ENCODE measurements at regions not wholly inside any gene's neighbourhood (a gene's known extent, or its start where the extent isn't known, plus 50 kb on each side); places are given as distances from the start of the nearest gene placed in this dataset.

DNA sequence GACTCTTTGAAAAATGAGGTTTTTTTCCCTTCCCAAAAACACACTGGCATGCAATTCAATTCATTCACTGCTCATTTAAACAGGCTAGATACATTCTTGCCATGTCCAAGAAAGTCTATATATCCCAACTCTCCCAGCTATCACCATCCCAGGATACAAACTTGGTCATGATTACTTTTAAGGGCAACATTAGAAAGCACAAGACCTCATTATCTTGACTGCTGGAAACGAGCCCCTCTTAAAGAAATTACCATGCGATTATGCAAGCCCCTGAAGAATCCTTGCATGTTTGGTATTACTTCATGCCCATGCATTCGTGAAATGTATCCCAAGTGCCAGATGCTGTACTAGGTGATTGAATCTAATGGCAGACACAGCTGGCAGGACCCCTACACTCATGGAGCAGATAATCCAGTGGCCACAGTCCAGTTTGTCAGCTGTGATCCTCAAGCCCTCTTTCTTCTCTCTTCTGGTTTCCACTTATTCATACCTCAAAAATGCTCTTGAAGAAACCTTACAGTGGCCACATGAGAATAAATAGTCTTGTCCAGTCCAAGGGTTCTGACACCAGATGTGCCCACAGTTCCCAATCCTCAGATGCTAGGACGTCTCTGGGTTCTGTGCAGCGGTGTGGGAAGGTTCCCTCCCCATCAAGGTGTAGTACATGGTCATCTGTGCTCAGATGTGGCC, 103.7 kb upstream of the HABP2 start:
- no peak for DNase-seq
- CTCF ChIA-PET: no interaction called here
- Histone ChIP-seq H2AFZ (ENCODE audit: low read depth) (no peak overlapping the region), H3K4me1 (ENCODE audit: control insufficient read depth in 1 of 2, insufficient read depth in 2 of 2, low read depth in 1 of 2, low read length in 1 of 2) (peaks cover 0 to under 1% of the 10 kb centered on the region in 2 experiments; a peak in 1 of 4 replicates), H3K9me2 (no peaks in the 10 kb centered on the region), H3K36me3 (replicated peaks in 1 of 2; ENCODE audit: control insufficient read depth in 1 of 2, insufficient read depth in 2 of 2, low read length in 1 of 2) (no peaks in the 10 kb centered on the region), H3K4me2 (no peak overlapping the region), H3K4me3 (ENCODE audit: low read depth in 2 of 2, low read length in 1 of 2) (no peak overlapping the region), H3K9ac (no peak overlapping the region), H3F3A (replicated peaks; ENCODE audit: insufficient read depth) (no peaks in the 10 kb centered on the region), H3K27me3 (ENCODE audit: insufficient read depth) (no peaks in the 10 kb centered on the region; the same call in 1 of the 2 replicates), H4K20me1 (ENCODE audit: insufficient read depth) (no peaks in the 10 kb centered on the region), H3K79me2 (ENCODE audit: insufficient read depth) (no peaks in the 10 kb centered on the region), H3K9me3 (no peaks in the 10 kb centered on the region), H3K27ac (ENCODE audit: low read depth in 2 of 2, low read length in 1 of 2) (no peak overlapping the region)
- WGBS (ENCODE audit: low lambda C conversion rate): 28% methylated on average over 4 of the region's 5 CpGs
- POLR2A ChIA-PET: no interaction called here
- TF ChIP-seq MXI1 (IDR thresholded peaks at IDR 0.05; ENCODE audit: low read depth, low read length) (no peak), ZBTB33 (IDR thresholded peaks at IDR 0.05; ENCODE audit: borderline replicate concordance, low read depth) (no peak), USF2 (IDR thresholded peaks at IDR 0.05; ENCODE audit: borderline replicate concordance, low read depth, low read length) (no peak), RCOR1 (IDR thresholded peaks at IDR 0.05; ENCODE audit: low read length) (no peak), NFIC (IDR thresholded peaks at IDR 0.05; ENCODE audit: borderline replicate concordance) (no peak)

- Histone ChIP-seq H4K20me1 (ENCODE audit: insufficient read depth) (no peaks in the 10 kb centered on the region), H3K4me2 (no peak overlapping the region), H3F3A (replicated peaks; ENCODE audit: insufficient read depth) (no peaks in the 10 kb centered on the region), H3K36me3 (replicated peaks in 1 of 2; ENCODE audit: control insufficient read depth in 1 of 2, insufficient read depth in 2 of 2, low read length in 1 of 2) (no peaks in the 10 kb centered on the region), H3K27me3 (ENCODE audit: insufficient read depth) (no peaks in the 10 kb centered on the region; the same call in 1 of the 2 replicates), H3K79me2 (ENCODE audit: insufficient read depth) (no peaks in the 10 kb centered on the region), H3K9me3 (no peaks in the 10 kb centered on the region), H2AFZ (ENCODE audit: low read depth) (no peak overlapping the region), H3K27ac (ENCODE audit: low read depth in 2 of 2, low read length in 1 of 2) (no peak overlapping the region), H3K9me2 (no peaks in the 10 kb centered on the region), H3K4me1 (ENCODE audit: control insufficient read depth in 1 of 2, insufficient read depth in 2 of 2, low read depth in 1 of 2, low read length in 1 of 2) (peaks cover 0 to 6% of the 10 kb centered on the region in 2 experiments; a peak in 1 of 4 replicates), H3K9ac (no peak overlapping the region), H3K4me3 (ENCODE audit: low read depth in 2 of 2, low read length in 1 of 2) (no peak overlapping the region)
- POLR2A ChIA-PET: no interaction called here
- no peak for TF ChIP-seq SIN3A (IDR thresholded peaks at IDR 0.05; ENCODE audit: borderline replicate concordance, low read depth, low read length)
- TF ChIP-seq, protein P1, sequence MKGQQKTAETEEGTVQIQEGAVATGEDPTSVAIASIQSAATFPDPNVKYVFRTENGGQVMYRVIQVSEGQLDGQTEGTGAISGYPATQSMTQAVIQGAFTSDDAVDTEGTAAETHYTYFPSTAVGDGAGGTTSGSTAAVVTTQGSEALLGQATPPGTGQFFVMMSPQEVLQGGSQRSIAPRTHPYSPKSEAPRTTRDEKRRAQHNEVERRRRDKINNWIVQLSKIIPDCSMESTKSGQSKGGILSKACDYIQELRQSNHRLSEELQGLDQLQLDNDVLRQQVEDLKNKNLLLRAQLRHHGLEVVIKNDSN (IDR thresholded peaks at IDR 0.05; ENCODE audit: borderline replicate concordance, low read depth): no peak
- TF ChIP-seq FOSL2 (IDR thresholded peaks at IDR 0.05; ENCODE audit: borderline replicate concordance, low read depth): no peak
- no peak for TF ChIP-seq FOXM1 (IDR thresholded peaks at IDR 0.05; ENCODE audit: low read depth)
- no peak for TF ChIP-seq SMC3 (IDR thresholded peaks at IDR 0.05; ENCODE audit: low read depth, low read length)
- TF ChIP-seq RFX5 (IDR thresholded peaks at IDR 0.05; ENCODE audit: low read length): no peak
- no peak for TF ChIP-seq TAF1 (IDR thresholded peaks at IDR 0.05; ENCODE audit: borderline replicate concordance, low read depth, low read length)
- DNase-seq: no peak
- 43% methylated on average over 9 of the region's 9 CpGs for WGBS (ENCODE audit: low lambda C conversion rate)
- CTCF ChIA-PET: no interaction called here
Measured at GRCh38 chr10:113450046-113450804, 102.6 kb upstream of the HABP2 start.
